ENCODE measurements at regions not wholly inside any gene's neighbourhood (a gene's known extent, or its start where the extent isn't known, plus 50 kb on each side); places are given as distances from the start of the nearest gene placed in this dataset.

DNA sequence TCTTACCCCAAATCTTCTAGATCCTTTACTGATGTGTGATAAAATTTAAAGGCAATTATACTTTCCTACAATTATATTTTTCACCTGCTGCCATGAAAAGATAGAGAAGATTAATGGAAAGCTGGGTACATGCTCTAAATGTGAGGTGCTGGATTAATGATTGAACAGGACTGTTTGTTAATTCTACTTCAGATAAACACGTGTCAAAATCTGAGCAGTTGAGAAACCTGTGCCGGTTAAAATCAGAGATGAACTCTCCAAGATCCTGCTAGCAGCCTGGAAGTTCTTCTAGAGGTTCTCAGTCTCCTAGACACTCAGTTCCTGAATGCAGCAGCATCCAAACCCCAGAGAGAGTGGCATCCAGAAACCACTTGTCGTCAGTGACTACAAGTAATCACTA, 69.2 kb downstream of the INHBA start:
- H3K27ac Mint-ChIP-seq = no peak overlapping the region
- no peak overlapping the region for H3K4me3 Mint-ChIP-seq
- ChIA-PET POLR2A (no interaction called here), CTCF (no interaction called here)
- no peaks in the 10 kb centered on the region for H3K27me3 Mint-ChIP-seq (ENCODE audit: low read depth)
- no peaks in the 10 kb centered on the region for H3K4me1 Mint-ChIP-seq (ENCODE audit: low read depth)
- no peaks in the 10 kb centered on the region for H3K36me3 Mint-ChIP-seq (ENCODE audit: low read depth)
- no peak for DNase-seq
- H3K9me3 Mint-ChIP-seq (ENCODE audit: insufficient read depth) = no peaks in the 10 kb centered on the region
- ATAC-seq = no peak

DNA sequence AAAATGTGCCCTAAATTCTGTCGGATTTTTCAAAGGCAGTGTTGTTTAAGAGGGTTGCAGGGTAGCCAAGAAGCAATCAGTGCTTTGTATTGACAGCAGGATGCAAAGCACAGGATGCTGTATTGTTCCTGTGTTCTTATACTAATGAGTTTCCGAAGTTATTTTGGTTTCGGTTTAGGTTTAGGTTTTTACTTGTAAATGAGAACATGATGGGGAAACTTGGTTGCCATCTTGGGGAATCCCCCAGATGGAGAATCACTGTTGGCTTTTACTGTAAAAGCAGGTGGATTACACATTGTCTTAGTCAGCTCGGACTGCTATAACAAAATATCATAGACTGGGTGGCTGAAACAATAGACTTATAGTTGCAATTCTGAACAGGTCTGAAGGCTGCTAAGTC, 72.1 kb downstream of the INHBA start:
- Mint-ChIP-seq H3K4me3 (no peak overlapping the region), H3K36me3 (ENCODE audit: low read depth) (no peaks in the 10 kb centered on the region), H3K27me3 (ENCODE audit: low read depth) (no peaks in the 10 kb centered on the region), H3K27ac (no peak overlapping the region), H3K9me3 (ENCODE audit: insufficient read depth) (no peaks in the 10 kb centered on the region), H3K4me1 (ENCODE audit: low read depth) (no peaks in the 10 kb centered on the region)
- ChIA-PET POLR2A (no interaction called here), CTCF (no interaction called here)
- DNase-seq (no peak), ATAC-seq (no peak)

DNA sequence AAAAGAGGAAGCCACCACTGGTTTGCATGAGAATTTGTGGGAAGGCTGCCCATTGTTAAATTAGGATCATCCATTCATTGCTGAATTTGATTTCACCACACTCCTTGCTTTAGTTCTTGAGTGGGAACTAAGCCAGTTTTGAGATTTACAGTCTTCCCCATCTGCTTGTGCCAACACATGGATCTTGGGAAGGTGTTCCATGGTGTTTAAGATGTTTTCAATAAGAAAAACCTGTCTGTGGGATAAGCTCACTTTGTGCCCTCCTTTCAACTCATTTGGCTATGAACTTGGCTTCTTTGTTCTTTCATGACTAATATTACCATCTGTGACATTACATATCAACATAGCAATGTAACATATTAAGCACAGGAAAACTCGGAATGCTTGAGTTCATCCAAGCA, 73.2 kb downstream of the INHBA start:
- Mint-ChIP-seq H3K36me3 (ENCODE audit: low read depth) (no peaks in the 10 kb centered on the region), H3K27me3 (ENCODE audit: low read depth) (no peaks in the 10 kb centered on the region), H3K4me1 (ENCODE audit: low read depth) (no peaks in the 10 kb centered on the region), H3K4me3 (no peak overlapping the region), H3K27ac (no peak overlapping the region), H3K9me3 (ENCODE audit: insufficient read depth) (no peaks in the 10 kb centered on the region)
- no peak for DNase-seq
- no peak for ATAC-seq
- ChIA-PET CTCF (no interaction called here), POLR2A (no interaction called here)

DNA sequence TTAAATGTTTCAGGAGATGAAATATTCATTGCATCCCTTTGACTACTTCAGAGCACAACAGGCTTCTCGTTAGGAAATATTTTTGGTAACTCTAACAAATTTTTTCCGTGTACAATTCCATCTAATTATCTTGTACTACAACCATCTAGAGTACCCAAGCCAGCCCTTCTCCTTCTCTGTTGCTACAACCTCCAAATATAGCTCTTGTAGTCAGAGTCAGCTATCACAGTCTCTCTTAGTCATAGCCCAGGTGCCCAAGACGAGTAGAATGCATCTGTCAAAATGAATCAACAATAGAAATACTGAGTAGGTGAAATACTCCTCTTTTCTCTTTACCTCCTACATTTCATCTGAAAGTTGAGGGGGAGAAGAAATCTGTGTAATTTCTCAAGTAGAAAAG, 74.0 kb downstream of the INHBA start:
- Mint-ChIP-seq H3K36me3 (ENCODE audit: low read depth) (no peaks in the 10 kb centered on the region), H3K27me3 (ENCODE audit: low read depth) (no peaks in the 10 kb centered on the region), H3K9me3 (ENCODE audit: insufficient read depth) (no peaks in the 10 kb centered on the region), H3K27ac (no peak overlapping the region), H3K4me3 (no peak overlapping the region), H3K4me1 (ENCODE audit: low read depth) (no peaks in the 10 kb centered on the region)
- no peak for DNase-seq
- ChIA-PET CTCF (no interaction called here), POLR2A (no interaction called here)
- no peak for ATAC-seq

DNA sequence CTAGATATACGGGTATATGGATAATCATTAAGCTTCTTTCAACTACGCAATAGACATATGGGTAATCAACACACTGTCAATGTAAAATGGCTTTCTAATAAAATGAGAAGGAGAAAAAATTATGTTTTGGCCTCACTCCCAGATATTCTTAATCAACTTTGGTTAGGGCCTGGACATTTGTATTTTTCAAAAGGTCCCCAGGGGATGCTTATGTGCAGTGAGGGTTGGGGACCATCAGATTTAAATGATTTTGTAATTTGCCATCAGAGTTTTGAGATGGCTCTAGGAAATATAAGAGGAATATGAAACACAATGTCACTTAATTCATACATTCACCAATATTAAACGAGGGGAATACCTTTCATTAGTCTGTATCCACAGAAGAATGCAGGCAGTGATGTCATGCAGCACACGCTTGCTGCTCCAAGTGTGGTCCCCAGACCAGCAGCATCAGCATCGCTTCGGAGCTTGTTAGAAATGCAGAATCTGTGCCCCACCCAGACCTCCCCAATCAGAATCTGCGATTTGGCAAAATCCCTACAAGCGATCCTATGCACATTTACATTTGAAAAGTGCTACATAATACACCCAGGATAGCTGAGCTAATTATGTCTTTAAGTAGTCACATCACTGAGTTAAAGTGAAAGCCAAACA, 75.1 kb downstream of the INHBA start:
- ATAC-seq = no peak
- CTCF ChIA-PET = no interaction called here

DNA sequence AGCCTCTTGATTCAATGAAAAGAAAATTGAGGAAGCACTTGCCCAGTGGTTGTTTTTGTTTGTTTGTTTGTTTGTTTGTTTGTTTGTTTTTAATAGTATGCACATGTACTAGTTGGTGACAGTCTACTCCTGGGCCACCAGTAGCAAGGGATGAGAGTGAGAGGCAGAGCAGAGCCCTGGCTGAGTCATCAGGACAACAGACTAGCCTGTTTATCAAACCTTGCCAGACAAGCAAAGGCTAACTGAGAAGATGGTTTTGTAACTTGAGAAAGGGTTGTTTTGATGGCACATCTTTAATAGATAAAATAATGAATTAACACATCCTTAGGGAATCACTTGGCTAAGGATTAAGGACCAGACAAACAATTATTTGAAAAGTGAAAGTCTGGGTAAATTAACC, 78.1 kb downstream of the INHBA start:
- no peaks in the 10 kb centered on the region for H3K36me3 Mint-ChIP-seq (ENCODE audit: low read depth)
- no peaks in the 10 kb centered on the region for H3K27me3 Mint-ChIP-seq (ENCODE audit: low read depth)
- ChIA-PET CTCF (no interaction called here), POLR2A (no interaction called here)
- H3K9me3 Mint-ChIP-seq (ENCODE audit: insufficient read depth) = no peaks in the 10 kb centered on the region
- H3K4me3 Mint-ChIP-seq = no peak overlapping the region
- no peaks in the 10 kb centered on the region for H3K4me1 Mint-ChIP-seq (ENCODE audit: low read depth)
- DNase-seq = no peak
- no peak for ATAC-seq
- H3K27ac Mint-ChIP-seq = no peak overlapping the region

More for the DNA sequence above, 75.1 kb downstream of the INHBA start:
- Mint-ChIP-seq H3K36me3 (ENCODE audit: low read depth) (no peaks in the 10 kb centered on the region), H3K4me3 (no peak overlapping the region), H3K27ac (no peak overlapping the region), H3K27me3 (ENCODE audit: low read depth) (no peaks in the 10 kb centered on the region), H3K4me1 (ENCODE audit: low read depth) (no peaks in the 10 kb centered on the region), H3K9me3 (ENCODE audit: insufficient read depth) (no peaks in the 10 kb centered on the region)
- DNase-seq = no peak
- POLR2A ChIA-PET = no interaction called here

DNA sequence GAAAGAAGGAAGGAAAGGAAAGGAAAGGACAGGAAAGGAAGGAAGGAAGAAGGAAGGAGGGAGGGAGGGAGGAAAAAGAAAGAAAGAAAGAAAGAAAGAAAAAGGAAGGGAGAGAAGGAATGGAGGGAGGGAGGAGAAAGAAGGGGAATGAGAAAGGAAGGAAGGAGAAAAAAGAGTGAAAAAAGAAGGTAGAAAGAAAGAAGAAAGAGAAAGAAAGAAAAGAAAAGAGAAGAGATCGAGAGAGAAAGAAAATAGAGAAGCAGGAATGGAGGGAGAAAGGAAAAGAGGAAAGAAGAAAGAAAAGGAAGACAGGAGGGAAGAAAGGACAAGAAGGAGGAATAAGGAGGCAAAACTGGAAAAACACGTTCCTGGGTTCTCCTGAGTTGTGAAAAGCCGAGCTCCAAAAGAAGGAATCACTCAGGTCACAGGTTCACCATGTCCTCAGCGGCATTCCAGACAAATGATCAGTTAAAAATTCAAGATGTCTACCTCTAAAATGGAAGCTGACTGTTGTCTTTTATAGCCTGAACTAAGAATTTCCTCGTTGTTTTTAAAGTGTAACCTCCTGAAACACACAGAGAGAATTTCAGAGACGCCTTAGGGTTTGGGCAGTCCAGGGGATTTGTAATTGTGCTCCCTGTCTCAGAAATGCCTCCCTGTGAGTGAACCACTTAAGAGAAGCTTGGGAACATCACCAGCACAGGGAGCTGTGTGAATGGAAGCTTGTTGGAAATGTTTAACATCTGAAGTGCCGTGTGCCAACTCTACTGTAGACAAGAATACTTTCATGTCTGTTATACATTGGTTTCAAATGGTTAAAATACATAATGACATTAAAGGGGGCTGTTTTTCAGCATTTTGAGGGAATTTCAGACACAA, 80.7 kb downstream of the INHBA start:
- no peak for DNase-seq
- Mint-ChIP-seq H3K9me3 (ENCODE audit: insufficient read depth) (no peaks in the 10 kb centered on the region), H3K27ac (no peak overlapping the region), H3K27me3 (ENCODE audit: low read depth) (no peaks in the 10 kb centered on the region), H3K36me3 (ENCODE audit: low read depth) (no peaks in the 10 kb centered on the region), H3K4me3 (no peak overlapping the region), H3K4me1 (ENCODE audit: low read depth) (no peaks in the 10 kb centered on the region)
- no peak for ATAC-seq
- CTCF ChIA-PET = no interaction called here
- POLR2A ChIA-PET = no interaction called here

DNA sequence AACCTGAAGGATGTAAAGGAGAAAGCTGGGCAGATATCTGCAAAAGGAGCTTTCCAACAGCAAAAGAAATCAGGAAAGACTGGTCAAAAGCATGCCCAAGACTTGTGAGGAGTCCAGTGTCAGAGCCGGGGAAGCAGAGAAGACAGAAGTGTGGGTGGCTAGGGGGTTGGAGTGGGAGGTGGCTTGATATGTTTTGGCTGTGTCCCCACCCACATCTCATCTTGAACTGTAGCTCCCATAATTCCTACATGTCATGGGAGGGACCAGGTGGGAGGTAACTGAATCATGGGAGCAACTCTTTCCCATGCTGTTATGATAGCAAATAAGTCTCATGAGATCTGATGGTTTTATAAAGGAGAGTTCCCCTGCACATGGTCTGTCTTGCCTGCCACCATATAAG, 84.9 kb downstream of the INHBA start:
- ChIA-PET CTCF (no interaction called here), POLR2A (no interaction called here)
- no peaks in the 10 kb centered on the region for H3K4me1 Mint-ChIP-seq (ENCODE audit: low read depth)
- DNase-seq (no peak), ATAC-seq (no peak)
- no peaks in the 10 kb centered on the region for H3K36me3 Mint-ChIP-seq (ENCODE audit: low read depth)
- no peaks in the 10 kb centered on the region for H3K9me3 Mint-ChIP-seq (ENCODE audit: insufficient read depth)
- H3K4me3 Mint-ChIP-seq = no peak overlapping the region
- no peak overlapping the region for H3K27ac Mint-ChIP-seq
- H3K27me3 Mint-ChIP-seq (ENCODE audit: low read depth) = no peaks in the 10 kb centered on the region

DNA sequence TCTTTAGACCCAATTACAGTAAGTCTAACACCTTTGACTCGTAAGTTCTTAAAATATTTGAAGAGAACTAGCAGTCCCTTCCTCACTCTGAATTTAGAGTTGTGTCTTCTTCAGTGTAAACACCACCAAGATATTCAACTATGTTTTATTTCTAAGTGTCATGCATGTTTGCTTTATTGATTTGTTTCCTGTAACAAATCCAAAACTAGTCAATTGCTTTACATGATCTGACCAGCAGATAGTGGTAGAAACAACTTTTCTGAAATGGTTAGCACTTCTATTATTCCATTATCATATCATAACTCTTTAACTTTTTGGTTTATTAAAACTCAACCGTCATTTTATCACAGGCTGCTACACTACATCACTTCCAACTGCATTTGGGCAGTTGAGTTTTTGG, 90.1 kb downstream of the INHBA start:
- Mint-ChIP-seq H3K36me3 (ENCODE audit: low read depth) (no peaks in the 10 kb centered on the region), H3K27ac (no peak overlapping the region), H3K27me3 (ENCODE audit: low read depth) (no peaks in the 10 kb centered on the region), H3K4me3 (no peak overlapping the region), H3K4me1 (ENCODE audit: low read depth) (no peaks in the 10 kb centered on the region), H3K9me3 (ENCODE audit: insufficient read depth) (no peaks in the 10 kb centered on the region)
- ChIA-PET POLR2A (no interaction called here), CTCF (no interaction called here)
- DNase-seq (no peak), ATAC-seq (no peak)

DNA sequence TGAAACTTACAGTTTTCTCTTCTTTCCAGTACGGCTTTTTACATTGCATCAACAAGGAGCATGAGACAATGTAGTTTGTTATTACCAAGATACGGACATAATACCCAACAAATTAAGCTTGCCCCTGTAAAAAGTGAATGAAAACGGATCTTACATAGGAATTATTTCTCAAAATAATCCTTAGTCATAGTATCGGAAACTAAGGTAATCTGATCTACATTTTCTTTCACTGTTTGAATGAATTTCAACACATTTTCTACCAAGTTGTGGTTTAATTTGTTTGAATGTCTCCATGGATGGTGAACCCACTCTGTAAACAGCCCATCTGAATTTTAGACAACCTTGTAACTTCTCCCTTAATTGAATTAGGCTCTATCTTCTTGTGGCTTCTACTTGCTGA, 90.5 kb downstream of the INHBA start:
- H3K27ac Mint-ChIP-seq = no peak overlapping the region
- no peaks in the 10 kb centered on the region for H3K27me3 Mint-ChIP-seq (ENCODE audit: low read depth)
- no peaks in the 10 kb centered on the region for H3K9me3 Mint-ChIP-seq (ENCODE audit: insufficient read depth)
- H3K36me3 Mint-ChIP-seq (ENCODE audit: low read depth) = no peaks in the 10 kb centered on the region
- no peak for ATAC-seq
- no peaks in the 10 kb centered on the region for H3K4me1 Mint-ChIP-seq (ENCODE audit: low read depth)
- POLR2A ChIA-PET = no interaction called here
- CTCF ChIA-PET = no interaction called here
- no peak for DNase-seq
- H3K4me3 Mint-ChIP-seq = no peak overlapping the region

DNA sequence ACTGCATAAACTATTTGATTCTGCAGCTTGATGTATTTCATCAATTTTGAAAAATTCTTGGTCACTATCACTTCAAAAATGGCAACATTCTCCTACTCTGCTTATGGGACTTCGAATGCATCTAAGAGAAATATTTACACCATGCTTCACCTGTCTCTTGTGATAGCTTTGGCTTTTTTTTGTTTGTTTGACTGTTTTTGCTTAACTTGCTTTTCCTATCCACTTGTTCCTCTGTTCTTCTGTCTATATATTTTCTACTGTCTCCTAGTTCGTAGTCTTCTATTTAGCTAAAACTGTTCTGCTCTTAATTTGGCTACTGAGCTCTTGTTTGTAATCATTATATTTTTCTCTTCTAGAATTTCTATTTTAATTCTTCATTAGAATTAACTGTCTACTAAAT, 94.4 kb downstream of the INHBA start:
- Mint-ChIP-seq H3K27me3 (ENCODE audit: low read depth) (no peaks in the 10 kb centered on the region), H3K9me3 (ENCODE audit: insufficient read depth) (no peaks in the 10 kb centered on the region), H3K4me3 (no peak overlapping the region), H3K4me1 (ENCODE audit: low read depth) (no peaks in the 10 kb centered on the region), H3K27ac (no peak overlapping the region), H3K36me3 (ENCODE audit: low read depth) (no peaks in the 10 kb centered on the region)
- POLR2A ChIA-PET = no interaction called here
- no peak for ATAC-seq
- DNase-seq = no peak
- CTCF ChIA-PET = interaction anchor here (0.6 kb wide), 1 partner anchor 274 kb away, joined by 3 read pairs; no protein-coding TSS in a partner anchor

DNA sequence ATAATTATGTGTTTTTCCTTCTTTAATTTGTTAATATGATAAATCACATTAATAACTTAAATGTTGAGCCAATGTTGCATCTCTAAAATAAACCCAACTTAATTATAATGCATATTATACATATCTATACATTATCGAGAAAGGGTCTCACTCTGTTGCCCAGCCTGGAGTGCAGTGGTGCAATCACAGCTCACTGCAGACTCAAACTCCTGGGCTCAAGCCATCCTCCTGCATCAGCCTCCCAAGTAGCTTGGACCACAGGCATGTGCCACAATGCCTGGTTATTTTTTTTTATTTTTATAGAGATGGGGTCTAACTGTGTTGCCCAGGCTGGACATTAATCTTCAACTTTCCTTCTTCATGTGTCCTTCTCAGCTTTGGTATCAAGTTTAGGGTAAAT, 98.9 kb downstream of the INHBA start:
- DNase-seq (no peak), ATAC-seq (no peak)
- CTCF ChIA-PET = no interaction called here
- Mint-ChIP-seq H3K27ac (no peak overlapping the region), H3K36me3 (ENCODE audit: low read depth) (no peaks in the 10 kb centered on the region), H3K9me3 (ENCODE audit: insufficient read depth) (no peaks in the 10 kb centered on the region), H3K4me1 (ENCODE audit: low read depth) (no peaks in the 10 kb centered on the region), H3K4me3 (no peak overlapping the region), H3K27me3 (ENCODE audit: low read depth) (no peaks in the 10 kb centered on the region)
- POLR2A ChIA-PET = no interaction called here

DNA sequence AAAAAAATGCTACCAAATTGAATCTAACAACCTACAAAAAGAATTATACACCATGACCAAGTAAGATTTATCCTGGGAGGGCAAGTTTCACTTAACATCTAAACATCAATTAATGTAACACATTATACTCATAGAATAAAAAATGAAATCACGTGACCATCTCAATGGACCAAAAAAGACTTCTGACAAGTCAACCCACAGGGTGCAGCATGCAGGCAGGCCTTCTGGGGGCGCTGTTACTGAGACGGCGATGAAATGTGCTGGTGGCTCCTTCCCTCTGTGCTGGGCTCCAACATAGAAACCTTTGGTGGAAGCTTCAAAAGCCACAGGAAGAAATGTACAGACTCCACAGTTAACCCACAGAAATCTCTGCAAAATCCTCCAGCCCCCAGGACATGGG, 103.1 kb downstream of the INHBA start:
- CTCF ChIA-PET = no interaction called here
- Mint-ChIP-seq H3K9me3 (ENCODE audit: insufficient read depth) (no peaks in the 10 kb centered on the region), H3K27me3 (ENCODE audit: low read depth) (no peaks in the 10 kb centered on the region), H3K4me3 (no peak overlapping the region), H3K36me3 (ENCODE audit: low read depth) (no peaks in the 10 kb centered on the region), H3K4me1 (ENCODE audit: low read depth) (no peaks in the 10 kb centered on the region), H3K27ac (no peak overlapping the region)
- POLR2A ChIA-PET = no interaction called here
- DNase-seq = no peak
- no peak for ATAC-seq
